Epithelial cell of prostate (primary cell): ENCODE measurements at regions not wholly inside any gene's neighbourhood (a gene's known extent, or its start where the extent isn't known, plus 50 kb on each side); places are given as distances from the start of the nearest gene placed in this dataset.
"Not testable (repeated sequence)": the region's sequence is repeated elsewhere in the genome, so short reads cannot be mapped to it uniquely, and the experiment has no call there.

Experiments used
- DNase-seq: peaks from one replicate; pipeline ENCODE4 v3.0.0-alpha.2; 2011; ENCODE audit warnings: low read depth, low spot score
- H3K27ac ChIP-seq: fragments of 450-650 bp; 2 replicates; pipeline ENCODE4 v1.5.1; 2017; ENCODE audit warnings: mild to moderate bottlenecking

DNA sequence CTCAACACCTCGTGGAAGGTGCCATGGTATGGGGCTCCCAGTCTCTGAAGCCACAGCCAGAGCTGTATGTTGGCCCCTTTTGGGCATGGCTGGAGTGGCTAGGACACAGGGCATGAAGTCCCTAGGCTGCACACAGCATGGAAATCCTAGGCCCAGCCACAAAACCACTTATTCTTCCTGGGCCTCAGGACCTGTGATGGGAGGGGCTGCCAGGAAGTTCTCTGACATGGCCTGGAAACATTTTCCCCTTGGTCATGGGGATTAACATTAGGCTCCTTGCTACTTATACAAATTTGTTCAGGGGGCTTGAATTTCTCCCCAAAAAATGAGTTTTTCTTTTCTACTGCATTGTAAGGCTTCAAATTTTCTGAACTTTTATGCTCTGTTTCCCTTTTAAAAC, 2091.2 kb upstream of the ACO1 start:
- no peak for DNase-seq
- H3K27ac ChIP-seq: no peak overlapping the region

DNA sequence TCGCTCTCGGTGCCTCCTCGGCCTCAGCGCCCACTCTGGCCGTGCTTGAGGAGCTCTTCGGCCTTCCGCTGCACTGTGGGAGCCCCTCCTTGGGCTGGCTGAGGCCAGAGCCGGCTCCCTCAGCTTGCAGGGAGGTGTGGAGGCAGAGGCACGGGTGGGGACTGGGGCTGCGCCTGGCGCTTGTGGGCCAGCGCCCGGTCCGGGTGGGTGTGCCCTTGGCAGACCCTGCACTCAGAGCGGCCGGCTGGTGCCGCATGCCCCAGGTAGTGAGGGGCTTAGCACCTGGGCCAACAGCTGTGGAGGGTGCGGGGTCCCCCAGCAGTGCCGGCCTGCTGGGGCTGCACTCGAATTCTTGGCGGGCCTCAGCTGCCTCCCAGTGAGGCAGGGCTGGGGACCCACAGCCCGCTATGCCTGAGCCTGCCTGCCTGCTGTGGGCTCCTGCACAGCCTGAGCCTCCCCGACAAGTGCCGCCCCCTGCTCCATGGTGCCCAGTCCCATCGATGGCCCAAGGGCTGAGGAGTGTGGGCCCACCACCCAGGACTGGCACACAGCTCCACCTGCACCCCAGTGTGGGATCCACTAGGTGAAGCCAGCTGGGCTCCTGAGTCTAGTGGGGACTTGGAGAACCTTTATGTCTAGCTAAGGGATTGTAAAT, 2085.2 kb upstream of the ACO1 start:
- DNase-seq: no peak
- no peak overlapping the region for H3K27ac ChIP-seq

DNA sequence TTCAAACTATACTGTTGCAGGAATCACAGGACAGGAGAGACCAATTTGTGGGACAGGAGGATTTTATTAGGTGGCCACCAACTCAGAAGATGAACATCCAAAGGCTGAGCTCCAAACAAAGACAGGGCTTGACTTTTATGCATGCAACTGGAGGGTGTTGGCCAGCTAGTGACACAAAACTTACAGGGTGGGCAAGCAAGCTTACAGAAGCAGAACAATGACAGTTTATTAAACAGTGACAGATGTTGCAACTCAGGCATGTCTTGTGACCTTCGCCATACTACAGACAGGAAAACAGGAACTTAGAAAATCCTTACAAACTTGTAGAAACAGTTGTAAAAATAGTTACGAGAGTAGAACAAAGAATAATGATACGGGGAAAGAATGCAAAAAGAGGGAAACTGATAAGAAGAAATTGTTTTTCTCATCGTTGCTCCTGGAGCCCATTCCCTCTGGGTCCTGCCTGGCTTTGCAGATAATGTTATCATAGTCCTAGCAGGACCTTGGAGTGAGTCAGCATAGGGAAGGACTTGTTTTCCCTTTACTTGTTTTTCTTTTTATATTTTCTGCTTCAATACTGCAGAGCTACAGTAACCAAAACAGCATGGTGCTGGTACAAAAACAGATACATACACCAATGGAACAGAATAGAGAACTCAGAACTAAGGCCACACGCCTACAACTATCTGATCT, 2083.0 kb upstream of the ACO1 start:
- no peak overlapping the region for H3K27ac ChIP-seq
- no peak for DNase-seq

DNA sequence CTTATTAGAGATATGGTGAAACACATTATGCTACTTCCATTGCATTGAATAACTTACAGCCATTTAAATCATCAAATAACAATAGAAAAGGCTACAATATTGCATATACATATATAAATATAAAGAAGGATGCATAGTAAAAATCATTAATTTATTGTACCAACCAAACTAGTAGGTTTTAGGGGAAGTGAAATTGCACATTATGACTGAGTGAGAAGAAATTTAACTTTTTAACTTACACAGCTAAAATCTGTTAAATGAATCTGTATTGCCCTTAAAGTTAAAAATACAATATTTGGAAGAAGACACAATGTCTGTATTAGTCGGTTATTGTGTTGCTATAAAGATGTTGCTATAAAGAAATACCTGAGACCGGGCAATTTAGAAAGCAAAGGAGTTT, 2073.7 kb upstream of the ACO1 start:
- DNase-seq: no peak
- no peak overlapping the region for H3K27ac ChIP-seq

GRCh38 chr9:30329431-30329830, 2055.0 kb upstream of the ACO1 start:
- H3K27ac ChIP-seq: no peak overlapping the region
- DNase-seq: no peak

DNA sequence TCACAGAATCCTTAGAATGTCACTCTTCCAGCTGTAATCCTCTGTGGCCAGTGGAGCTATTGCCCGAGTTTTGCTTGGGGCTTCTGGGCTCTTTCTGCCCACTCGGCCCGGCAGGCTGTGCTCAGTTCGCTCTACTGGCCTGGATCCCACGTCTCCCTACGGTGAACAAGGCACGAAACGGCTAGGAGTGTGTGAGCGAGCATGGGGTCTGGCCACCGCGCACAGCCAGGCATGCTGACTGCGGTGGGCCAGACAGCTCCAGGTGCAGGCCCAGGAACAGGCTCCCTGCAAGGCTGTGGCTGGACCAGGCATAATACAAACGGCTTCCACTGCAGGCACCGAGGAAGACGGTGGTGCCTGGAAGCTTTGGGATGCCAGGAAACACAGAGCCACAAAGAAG, 2035.5 kb upstream of the ACO1 start:
- DNase-seq: no peak
- H3K27ac ChIP-seq: no peak overlapping the region

- DNase-seq: no peak
- H3K27ac ChIP-seq: no peak overlapping the region
These were observed 2034.6 kb upstream of the ACO1 start for GRCh38 chr9:30349526-30350513.

DNA sequence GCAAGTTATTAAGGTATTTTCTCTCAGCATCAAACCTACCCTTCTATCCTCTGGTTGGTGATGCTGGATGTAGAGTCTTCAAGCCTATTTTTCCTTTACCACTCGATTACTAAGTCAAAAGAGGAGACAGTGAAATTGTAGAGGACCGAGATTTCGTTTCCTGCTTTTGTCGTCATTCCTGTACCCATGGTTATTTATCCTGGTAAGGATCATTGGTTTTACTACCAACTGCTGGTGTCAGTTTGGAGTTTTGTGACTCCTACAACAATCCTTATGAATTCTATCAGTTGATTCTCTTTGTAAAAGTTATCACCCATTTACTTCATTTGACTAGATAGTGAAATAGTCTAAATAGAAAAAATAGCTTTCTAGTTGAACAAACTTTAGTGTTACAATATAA, 2028.2 kb upstream of the ACO1 start:
- H3K27ac ChIP-seq: no peak overlapping the region
- no peak for DNase-seq

DNA sequence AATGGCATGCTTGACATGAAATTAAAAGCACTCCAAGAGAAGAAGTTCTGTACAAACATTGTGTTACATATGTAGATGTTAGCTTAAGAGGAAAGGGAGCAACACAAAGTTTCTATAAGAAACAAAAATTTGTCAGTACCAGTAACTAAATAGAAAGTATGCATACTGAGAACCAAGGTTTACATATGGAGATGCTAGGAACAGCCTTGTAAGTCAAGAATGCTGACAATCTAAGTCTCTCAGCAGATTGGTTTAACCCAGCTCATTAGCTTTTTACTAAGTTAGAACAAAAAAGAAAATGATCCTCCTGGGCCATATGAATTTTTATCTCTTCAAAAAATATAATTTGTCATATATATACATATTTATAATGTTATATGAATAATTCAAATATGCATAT, 2022.1 kb upstream of the ACO1 start:
- H3K27ac ChIP-seq: no peak overlapping the region
- no peak for DNase-seq

DNA sequence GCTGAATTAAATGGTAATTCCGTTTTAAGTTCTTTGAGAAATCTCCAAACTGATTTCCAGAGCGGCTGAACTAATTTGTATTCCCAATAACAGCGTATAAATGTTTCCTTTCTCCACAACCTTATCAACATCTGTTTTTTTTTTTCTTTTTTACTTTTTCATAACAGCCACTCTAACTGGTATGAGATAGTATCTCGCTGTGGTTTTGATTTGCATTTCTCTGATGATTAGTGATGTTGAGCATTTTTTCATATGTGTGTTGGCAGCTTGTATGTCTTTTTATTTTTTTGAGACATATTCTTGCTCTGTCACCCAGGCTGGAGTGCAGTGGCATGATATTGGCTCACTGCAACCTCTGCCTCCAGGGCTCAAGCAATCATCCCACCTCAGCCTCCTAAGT, 2018.3 kb upstream of the ACO1 start:
- not testable (repeated sequence) for DNase-seq, H3K27ac ChIP-seq

- DNase-seq: no peak
- no peak overlapping the region for H3K27ac ChIP-seq
These were observed 2002.2 kb upstream of the ACO1 start for GRCh38 chr9:30382271-30382670.

DNA sequence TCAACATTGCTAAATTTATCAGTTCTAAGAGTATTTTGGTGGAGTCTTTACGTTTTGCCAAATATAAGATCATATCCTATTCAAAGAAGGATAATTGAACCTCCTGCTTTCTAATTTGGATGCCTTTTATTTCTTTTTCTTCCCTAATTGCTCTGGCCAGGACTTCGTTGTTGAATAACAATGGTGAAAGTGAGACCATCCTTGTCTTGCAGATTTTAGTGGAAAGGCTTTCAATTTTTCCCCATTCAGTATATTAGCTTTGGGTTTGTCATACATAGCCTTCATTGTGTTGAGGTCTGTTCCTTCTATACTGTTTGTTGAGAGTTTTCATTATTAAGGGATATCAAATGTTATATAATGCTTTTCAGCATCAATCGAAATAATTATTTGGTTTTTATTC, 1974.2 kb upstream of the ACO1 start:
- no peak overlapping the region for H3K27ac ChIP-seq
- no peak for DNase-seq

GRCh38 chr9:30411571-30411970, 1972.9 kb upstream of the ACO1 start:
- no peak for DNase-seq
- H3K27ac ChIP-seq: no peak overlapping the region

GRCh38 chr9:30459156-30459555, 1925.3 kb upstream of the ACO1 start:
- DNase-seq: no peak
- no peak overlapping the region for H3K27ac ChIP-seq

DNA sequence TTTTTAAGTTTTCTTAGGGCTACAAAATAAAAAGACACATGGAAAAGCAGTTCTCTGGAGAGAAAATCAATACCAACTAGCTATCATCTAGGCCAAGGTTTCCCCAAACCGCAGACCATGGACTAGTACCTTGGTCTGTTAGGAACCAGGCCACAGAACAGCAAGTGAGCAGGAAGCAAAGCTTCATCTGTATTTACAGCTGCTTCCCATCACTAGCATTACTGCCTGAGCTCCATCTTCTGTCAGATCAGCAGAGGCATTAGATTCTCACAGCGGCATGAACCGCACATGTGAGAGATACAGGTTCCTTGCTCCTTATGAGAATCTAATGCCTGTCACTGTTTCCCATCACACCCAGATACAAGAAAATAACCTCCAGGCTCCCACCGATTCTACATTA, 1907.6 kb upstream of the ACO1 start:
- DNase-seq: no peak
- no peak overlapping the region for H3K27ac ChIP-seq

- no peak for DNase-seq
- H3K27ac ChIP-seq: no peak overlapping the region
These were observed 1905.8 kb upstream of the ACO1 start for GRCh38 chr9:30478684-30479083.

DNA sequence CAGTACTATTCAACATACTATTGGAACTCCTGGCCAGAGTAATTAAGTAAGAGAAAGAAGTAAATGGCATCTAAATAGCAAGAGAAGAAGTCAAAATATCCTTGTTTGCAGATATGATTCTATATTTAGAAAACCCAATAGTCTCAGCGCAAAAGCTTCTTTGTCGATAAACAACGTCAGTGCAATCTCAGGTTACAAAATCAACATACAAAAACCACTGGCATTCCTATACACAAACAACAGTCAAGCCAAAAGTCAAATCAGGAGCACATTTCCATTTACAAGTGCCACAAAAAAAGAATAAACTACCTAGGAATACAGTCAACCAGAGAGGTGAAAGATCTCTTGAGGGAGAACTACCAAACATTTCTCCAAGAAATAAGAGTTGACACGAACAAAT, 1901.9 kb upstream of the ACO1 start:
- DNase-seq: no peak
- H3K27ac ChIP-seq: no peak overlapping the region

DNA sequence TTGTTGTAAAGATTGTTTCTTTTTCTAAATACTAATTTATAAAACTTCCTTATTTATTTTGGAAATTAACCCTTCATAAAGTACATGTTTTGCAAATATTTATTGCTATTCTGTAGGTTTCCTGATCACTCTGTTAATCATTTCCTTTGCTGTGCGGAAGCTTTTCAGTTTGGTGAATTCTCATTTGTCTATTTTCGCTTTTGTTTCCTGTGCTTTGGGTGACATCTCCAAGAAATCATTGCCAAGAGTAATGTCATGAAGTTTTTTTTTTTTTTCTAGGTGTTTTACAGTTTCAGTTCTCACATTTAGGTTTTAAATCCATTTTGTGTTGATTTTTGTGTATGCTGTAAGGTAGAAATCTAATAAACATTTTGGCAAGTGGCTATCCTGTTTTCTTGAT, 1899.8 kb upstream of the ACO1 start:
- no peak for DNase-seq
- no peak overlapping the region for H3K27ac ChIP-seq

DNA sequence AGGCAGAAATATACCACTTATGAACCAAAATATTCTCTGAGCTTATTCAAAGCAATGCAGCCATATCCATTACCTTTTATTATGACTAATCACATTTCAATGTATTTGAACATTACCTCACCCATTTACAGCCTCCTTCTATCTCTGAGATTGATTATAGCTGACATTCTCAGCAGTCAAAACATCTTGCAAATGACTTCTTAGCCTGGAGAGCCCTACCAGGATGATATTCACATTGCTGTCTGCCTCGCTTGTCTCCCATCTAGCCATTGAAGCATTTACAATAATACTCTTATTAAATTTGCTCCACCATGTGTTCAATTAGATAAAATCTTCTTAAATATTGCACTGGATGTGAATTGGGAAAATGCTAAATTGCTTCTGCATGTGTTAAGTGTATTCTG, 1879.9 kb upstream of the ACO1 start:
- H3K27ac ChIP-seq: no peak overlapping the region
- DNase-seq: no peak

- no peak overlapping the region for H3K27ac ChIP-seq
- no peak for DNase-seq
These were observed 1879.1 kb upstream of the ACO1 start for GRCh38 chr9:30505311-30505710.

DNA sequence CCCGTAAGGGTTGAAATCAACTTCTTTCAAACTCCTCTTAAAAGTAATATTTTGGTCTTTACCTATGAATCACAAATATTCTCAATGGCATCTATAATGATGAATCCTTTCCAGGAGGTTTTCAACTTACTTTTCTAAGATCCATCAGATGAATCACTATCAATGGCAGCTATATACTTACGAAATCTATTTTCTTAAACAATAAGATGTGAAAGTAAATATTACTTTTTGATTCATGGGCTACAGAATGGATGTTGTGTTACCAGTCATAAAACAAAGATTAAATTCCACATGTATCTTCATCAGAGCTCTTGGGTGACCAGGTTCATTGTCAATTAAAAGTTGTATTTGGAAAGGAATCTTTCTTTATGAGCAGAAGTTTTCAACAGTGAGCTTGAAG, 1877.7 kb upstream of the ACO1 start:
- DNase-seq: no peak
- H3K27ac ChIP-seq: no peak overlapping the region
